ENCODE measurements at regions not wholly inside any gene's neighbourhood (a gene's known extent, or its start where the extent isn't known, plus 50 kb on each side); places are given as distances from the start of the nearest gene placed in this dataset.

- TF ChIP-seq CTCF (conservative IDR thresholded peaks at IDR 0.05; ENCODE audit: low read depth, low read length) = no peak
- no peak for TF ChIP-seq EZH2phosphoT487 (IDR thresholded peaks at IDR 0.05; ENCODE audit: borderline replicate concordance, low read length)
- TF ChIP-seq EZH2 (IDR thresholded peaks at IDR 0.05; ENCODE audit: low read length, unreplicated experiment) = no peak
Observed at GRCh38 chr2:42109959-42110640, 59.1 kb upstream of the EML4 start.
